ENCODE measurements at regions not wholly inside any gene's neighbourhood (a gene's known extent, or its start where the extent isn't known, plus 50 kb on each side); places are given as distances from the start of the nearest gene placed in this dataset.

GRCh38 chr20:7108929-7109328 is 341.4 kb downstream of the BMP2 start:
- no peak for DNase-seq (ENCODE audit: low read depth)
- H3K4me3 ChIP-seq (ENCODE audit: control insufficient read depth, low read depth, low read length) = no peak overlapping the region
- TF ChIP-seq, protein P1, sequence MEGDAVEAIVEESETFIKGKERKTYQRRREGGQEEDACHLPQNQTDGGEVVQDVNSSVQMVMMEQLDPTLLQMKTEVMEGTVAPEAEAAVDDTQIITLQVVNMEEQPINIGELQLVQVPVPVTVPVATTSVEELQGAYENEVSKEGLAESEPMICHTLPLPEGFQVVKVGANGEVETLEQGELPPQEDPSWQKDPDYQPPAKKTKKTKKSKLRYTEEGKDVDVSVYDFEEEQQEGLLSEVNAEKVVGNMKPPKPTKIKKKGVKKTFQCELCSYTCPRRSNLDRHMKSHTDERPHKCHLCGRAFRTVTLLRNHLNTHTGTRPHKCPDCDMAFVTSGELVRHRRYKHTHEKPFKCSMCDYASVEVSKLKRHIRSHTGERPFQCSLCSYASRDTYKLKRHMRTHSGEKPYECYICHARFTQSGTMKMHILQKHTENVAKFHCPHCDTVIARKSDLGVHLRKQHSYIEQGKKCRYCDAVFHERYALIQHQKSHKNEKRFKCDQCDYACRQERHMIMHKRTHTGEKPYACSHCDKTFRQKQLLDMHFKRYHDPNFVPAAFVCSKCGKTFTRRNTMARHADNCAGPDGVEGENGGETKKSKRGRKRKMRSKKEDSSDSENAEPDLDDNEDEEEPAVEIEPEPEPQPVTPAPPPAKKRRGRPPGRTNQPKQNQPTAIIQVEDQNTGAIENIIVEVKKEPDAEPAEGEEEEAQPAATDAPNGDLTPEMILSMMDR (IDR thresholded peaks at IDR 0.05; ENCODE audit: control insufficient read depth, insufficient read depth, low read depth, low read length, missing control alignments) = no peak

DNA sequence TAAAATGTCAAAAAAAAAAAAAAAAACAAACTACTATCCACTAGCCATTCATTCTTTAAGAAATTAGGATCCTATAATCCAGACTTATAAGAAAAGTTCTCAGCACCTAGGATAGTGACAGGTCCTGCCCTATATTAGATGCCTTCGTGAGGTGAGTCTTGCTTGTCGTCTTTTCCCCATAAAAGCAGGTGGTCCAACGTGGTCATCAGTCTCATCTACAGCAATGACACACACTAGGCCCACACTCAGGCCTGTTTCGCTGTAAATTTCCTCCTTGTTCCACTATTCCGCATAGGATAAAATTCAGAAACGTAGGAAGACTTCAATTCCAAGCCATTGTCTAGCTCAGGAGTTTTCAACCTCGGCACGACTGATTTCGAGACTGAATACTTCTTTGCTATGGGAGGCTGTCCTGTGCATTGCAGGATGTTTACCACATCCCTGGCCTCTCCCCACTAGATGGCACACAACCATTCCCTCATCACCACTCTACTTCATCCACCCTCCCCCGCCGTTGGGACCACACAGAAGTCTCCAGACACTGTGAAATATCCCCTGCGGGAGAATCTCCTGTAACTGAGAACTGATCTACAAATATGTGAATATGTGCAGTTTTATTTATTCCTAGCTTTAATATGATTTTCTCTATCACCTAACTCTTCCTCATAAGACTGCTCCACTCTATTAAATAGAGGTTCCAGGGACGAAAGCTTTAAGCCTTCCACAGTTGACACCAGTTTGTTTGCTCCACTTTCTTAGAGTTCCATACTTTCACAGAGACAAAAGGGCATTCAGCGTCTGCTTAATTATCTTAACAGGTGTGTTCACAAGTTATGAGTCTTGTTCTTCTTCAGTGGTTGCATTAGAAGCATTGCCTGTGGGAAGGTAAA is 346.3 kb downstream of the BMP2 start:
- no peak overlapping the region for H3K4me3 ChIP-seq (ENCODE audit: control insufficient read depth, low read depth, low read length)
- TF ChIP-seq, protein P1 (IDR thresholded peaks at IDR 0.05; ENCODE audit: control insufficient read depth, insufficient read depth, low read depth, low read length, missing control alignments) = peak; percentile 59
- no peak for DNase-seq (ENCODE audit: low read depth)

DNA sequence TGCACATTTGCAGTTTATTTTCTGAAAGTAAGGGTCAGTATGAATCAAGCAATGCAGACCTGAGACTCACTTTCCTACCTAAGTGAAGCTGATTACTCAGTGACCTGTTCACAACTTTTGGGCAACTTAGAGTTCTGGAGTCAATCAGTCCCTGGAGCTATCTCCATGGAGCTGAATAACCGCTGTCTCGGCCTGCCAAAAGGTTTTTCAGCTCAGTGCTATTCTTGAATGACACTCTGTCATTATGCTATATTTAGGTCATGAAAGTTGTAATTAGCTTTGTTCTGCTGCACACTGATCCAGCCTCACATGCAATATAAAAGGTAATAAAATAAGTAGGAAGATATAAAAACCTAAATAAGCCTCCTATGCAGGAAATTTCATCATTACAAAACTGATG is 356.0 kb downstream of the BMP2 start:
- no peak overlapping the region for H3K4me3 ChIP-seq (ENCODE audit: control insufficient read depth, low read depth, low read length)
- DNase-seq (ENCODE audit: low read depth) = no peak
- TF ChIP-seq, protein P1 (IDR thresholded peaks at IDR 0.05; ENCODE audit: control insufficient read depth, insufficient read depth, low read depth, low read length, missing control alignments) = no peak

DNA sequence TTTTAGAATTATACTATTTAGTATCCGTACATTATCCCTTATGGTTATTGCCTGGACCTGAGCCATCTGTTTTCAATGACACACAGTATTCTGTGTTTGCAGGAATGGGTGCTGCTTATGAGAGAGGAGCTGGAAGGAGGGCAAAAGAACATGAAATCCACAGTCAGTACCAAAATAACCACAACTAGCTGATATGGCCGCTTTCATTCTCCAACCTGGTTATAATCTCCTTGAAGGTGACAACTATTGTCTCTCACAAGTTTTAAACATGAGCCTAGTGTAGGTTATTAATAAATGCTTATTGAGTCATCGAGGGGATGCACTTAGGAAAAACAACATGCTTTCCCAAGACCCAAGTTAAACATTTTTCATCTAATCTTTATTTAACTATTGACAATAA is 356.6 kb downstream of the BMP2 start:
- TF ChIP-seq, protein P1 (IDR thresholded peaks at IDR 0.05; ENCODE audit: control insufficient read depth, insufficient read depth, low read depth, low read length, missing control alignments) = no peak
- no peak overlapping the region for H3K4me3 ChIP-seq (ENCODE audit: control insufficient read depth, low read depth, low read length)
- DNase-seq (ENCODE audit: low read depth) = no peak

GRCh38 chr20:7136886-7137285 is 369.4 kb downstream of the BMP2 start:
- no peak overlapping the region for H3K4me3 ChIP-seq (ENCODE audit: control insufficient read depth, low read depth, low read length)
- DNase-seq (ENCODE audit: low read depth) = no peak
- TF ChIP-seq, protein P1 (IDR thresholded peaks at IDR 0.05; ENCODE audit: control insufficient read depth, insufficient read depth, low read depth, low read length, missing control alignments) = no peak

DNA sequence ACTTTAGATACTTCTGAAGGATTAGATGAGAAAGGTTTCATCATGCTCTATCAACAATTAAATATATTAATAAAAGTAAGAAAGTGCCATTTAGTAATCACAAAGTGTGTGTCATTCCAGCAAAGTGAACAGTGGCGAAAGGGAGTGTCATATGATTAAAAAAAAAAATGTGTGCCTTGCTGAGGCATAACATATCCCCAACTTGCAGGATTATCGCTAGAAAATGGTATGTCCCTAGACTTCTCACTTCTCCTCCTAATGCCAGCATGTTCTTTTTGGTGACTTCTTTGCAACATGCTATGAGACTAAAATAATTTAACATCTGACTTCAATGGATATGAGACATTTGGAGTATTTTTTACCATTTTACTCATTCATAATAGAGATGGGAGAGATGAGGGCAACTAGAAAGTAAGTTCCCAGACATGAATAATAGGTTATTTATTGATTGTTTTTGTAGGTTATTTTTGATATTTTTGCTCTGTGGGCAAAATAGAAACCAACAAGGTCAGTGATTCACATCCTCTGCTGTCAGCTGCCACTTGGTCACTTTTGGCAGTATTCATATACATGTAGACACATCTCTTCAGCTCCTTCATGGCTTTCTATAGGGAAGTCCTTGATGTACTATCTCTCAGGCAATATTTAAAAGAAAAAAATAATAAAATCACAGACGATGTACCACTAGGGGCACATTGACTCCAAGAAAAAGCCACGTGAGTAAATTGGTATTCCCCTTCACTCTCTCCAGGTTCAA is 370.1 kb downstream of the BMP2 start:
- TF ChIP-seq, protein P1 (IDR thresholded peaks at IDR 0.05; ENCODE audit: control insufficient read depth, insufficient read depth, low read depth, low read length, missing control alignments) = no peak
- no peak overlapping the region for H3K4me3 ChIP-seq (ENCODE audit: control insufficient read depth, low read depth, low read length)
- DNase-seq (ENCODE audit: low read depth) = no peak

All from AG09309 (cell line).